ENCODE measurements at regions not wholly inside any gene's neighbourhood (a gene's known extent, or its start where the extent isn't known, plus 50 kb on each side); places are given as distances from the start of the nearest gene placed in this dataset.

GRCh38 chrX:11053351-11053750, 57.8 kb upstream of the HCCS start:
- no peak for TF ChIP-seq EZH2 (optimal IDR thresholded peaks at IDR 0.05; ENCODE audit: low read depth, low read length)
- TF ChIP-seq EZH2phosphoT487 (IDR thresholded peaks at IDR 0.05; ENCODE audit: low read length): no peak
- TF ChIP-seq CTCF (IDR thresholded peaks at IDR 0.05; ENCODE audit: low read length): no peak
- H3K79me2 ChIP-seq (ENCODE audit: low read length): no peaks in the 10 kb centered on the region
- H3K9me3 ChIP-seq (replicated peaks; ENCODE audit: insufficient read depth, low read length): no peaks in the 10 kb centered on the region
- no peak for DNase-seq
- no peak overlapping the region for H3K4me3 ChIP-seq (ENCODE audit: low read length)
- H3K36me3 ChIP-seq (replicated peaks; ENCODE audit: insufficient read depth, low read length): no peaks in the 10 kb centered on the region
- no peaks in the 10 kb centered on the region for H4K20me1 ChIP-seq (ENCODE audit: insufficient read depth, low read length)
- H3K9me2 ChIP-seq (replicated peaks; ENCODE audit: insufficient read depth, low read length): no peaks in the 10 kb centered on the region
- no peak overlapping the region for H3K27ac ChIP-seq (ENCODE audit: low read length)
- H3K4me1 ChIP-seq (ENCODE audit: low read length): no peaks in the 10 kb centered on the region
- no peaks in the 10 kb centered on the region for H3K27me3 ChIP-seq (replicated peaks; ENCODE audit: insufficient read depth, low read length)
- H3K4me2 ChIP-seq (ENCODE audit: low read depth, low read length): no peak overlapping the region
- no peak overlapping the region for H2AFZ ChIP-seq (ENCODE audit: low read length)
- H3F3A ChIP-seq (ENCODE audit: insufficient read depth, low read length): no peaks in the 10 kb centered on the region
- no peak overlapping the region for H3K9ac ChIP-seq (ENCODE audit: low read length)

GRCh38 chrX:11056322-11057176, 54.6 kb upstream of the HCCS start:
- Histone ChIP-seq H4K20me1 (ENCODE audit: insufficient read depth, low read length) (no peaks in the 10 kb centered on the region), H2AFZ (ENCODE audit: low read length) (no peak overlapping the region), H3K9me3 (replicated peaks; ENCODE audit: insufficient read depth, low read length) (no peaks in the 10 kb centered on the region), H3K4me2 (ENCODE audit: low read depth, low read length) (no peak overlapping the region), H3K9me2 (replicated peaks; ENCODE audit: insufficient read depth, low read length) (no peaks in the 10 kb centered on the region), H3K4me1 (ENCODE audit: low read length) (no peaks in the 10 kb centered on the region), H3K36me3 (replicated peaks; ENCODE audit: insufficient read depth, low read length) (no peaks in the 10 kb centered on the region), H3K27ac (ENCODE audit: low read length) (no peak overlapping the region), H3K4me3 (ENCODE audit: low read length) (no peak overlapping the region), H3K9ac (ENCODE audit: low read length) (no peak overlapping the region), H3F3A (ENCODE audit: insufficient read depth, low read length) (no peaks in the 10 kb centered on the region), H3K27me3 (replicated peaks; ENCODE audit: insufficient read depth, low read length) (no peaks in the 10 kb centered on the region), H3K79me2 (ENCODE audit: low read length) (no peaks in the 10 kb centered on the region)
- DNase-seq: no peak
- TF ChIP-seq EZH2 (optimal IDR thresholded peaks at IDR 0.05; ENCODE audit: low read depth, low read length) (no peak), EZH2phosphoT487 (IDR thresholded peaks at IDR 0.05; ENCODE audit: low read length) (no peak), CTCF (IDR thresholded peaks at IDR 0.05; ENCODE audit: low read length) (no peak)

GRCh38 chrX:11059933-11060332, 51.2 kb upstream of the HCCS start:
- Histone ChIP-seq H3K79me2 (ENCODE audit: low read length) (no peaks in the 10 kb centered on the region), H3K4me1 (ENCODE audit: low read length) (no peaks in the 10 kb centered on the region), H3K9me2 (replicated peaks; ENCODE audit: insufficient read depth, low read length) (no peaks in the 10 kb centered on the region), H3K4me3 (ENCODE audit: low read length) (no peak overlapping the region), H3F3A (ENCODE audit: insufficient read depth, low read length) (no peaks in the 10 kb centered on the region), H3K27me3 (replicated peaks; ENCODE audit: insufficient read depth, low read length) (no peaks in the 10 kb centered on the region), H2AFZ (ENCODE audit: low read length) (no peak overlapping the region), H3K9ac (ENCODE audit: low read length) (no peak overlapping the region), H3K27ac (ENCODE audit: low read length) (no peak overlapping the region), H3K9me3 (replicated peaks; ENCODE audit: insufficient read depth, low read length) (no peaks in the 10 kb centered on the region), H3K4me2 (ENCODE audit: low read depth, low read length) (no peak overlapping the region), H4K20me1 (ENCODE audit: insufficient read depth, low read length) (no peaks in the 10 kb centered on the region), H3K36me3 (replicated peaks; ENCODE audit: insufficient read depth, low read length) (no peaks in the 10 kb centered on the region)
- DNase-seq: no peak
- TF ChIP-seq EZH2phosphoT487 (IDR thresholded peaks at IDR 0.05; ENCODE audit: low read length): no peak
- TF ChIP-seq EZH2 (optimal IDR thresholded peaks at IDR 0.05; ENCODE audit: low read depth, low read length): no peak
- TF ChIP-seq CTCF (IDR thresholded peaks at IDR 0.05; ENCODE audit: low read length): no peak
